HG02840 (cell line): ENCODE measurements at regions not wholly inside any gene's neighbourhood (a gene's known extent, or its start where the extent isn't known, plus 50 kb on each side); places are given as distances from the start of the nearest gene placed in this dataset.

Source experiments
- ATAC-seq: cut with Tn5 transposase; IDR thresholded peaks from one replicate; pipeline ENCODE4 v1.9.1; 2021; ENCODE audit warnings: mild to moderate bottlenecking, moderate library complexity, moderate number of reproducible peaks; ENCODE audit not compliant: unreplicated experiment, low FRiP score

- no peak for ATAC-seq
These were observed 295.3 kb upstream of the SOX5 start for GRCh38 chr12:24244801-24245200.

DNA sequence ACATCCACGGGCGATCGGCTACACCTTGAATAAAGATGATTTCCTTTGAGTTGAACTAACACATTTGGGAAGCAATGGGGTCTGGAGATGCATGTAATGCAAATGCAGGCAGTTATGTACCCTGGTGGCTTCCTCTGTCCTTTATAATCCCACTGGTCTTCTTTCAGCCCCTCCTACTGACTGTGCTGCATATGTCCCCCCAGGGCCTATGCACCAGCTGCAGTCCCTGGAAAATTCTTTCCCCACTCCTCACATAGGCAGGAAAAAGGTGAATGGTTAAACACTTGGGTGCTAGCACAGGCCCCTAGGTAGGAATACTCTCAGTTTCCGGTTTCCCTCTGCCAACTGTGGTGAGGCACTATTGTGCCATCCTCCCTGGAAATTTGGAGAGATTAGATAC is 294.8 kb upstream of the SOX5 start:
- no peak for ATAC-seq

DNA sequence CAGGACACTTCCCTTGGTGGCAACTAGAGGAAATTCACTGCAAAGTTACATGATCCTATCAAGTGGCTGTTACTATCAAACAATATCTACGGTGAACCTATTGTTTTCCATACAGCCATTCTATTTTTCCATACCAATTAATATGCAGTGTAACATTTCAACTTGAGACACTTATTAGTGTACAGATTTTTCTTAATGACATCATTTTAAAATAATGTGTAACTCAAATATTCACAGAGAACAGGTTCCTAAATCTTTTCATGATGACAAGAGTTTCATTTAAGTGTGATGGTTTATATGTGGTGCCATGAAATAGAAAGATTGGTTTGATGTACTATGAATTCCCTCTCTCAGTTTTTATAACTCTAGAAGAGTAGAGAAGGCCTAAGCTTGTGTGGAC is 291.2 kb upstream of the SOX5 start:
- no peak for ATAC-seq

DNA sequence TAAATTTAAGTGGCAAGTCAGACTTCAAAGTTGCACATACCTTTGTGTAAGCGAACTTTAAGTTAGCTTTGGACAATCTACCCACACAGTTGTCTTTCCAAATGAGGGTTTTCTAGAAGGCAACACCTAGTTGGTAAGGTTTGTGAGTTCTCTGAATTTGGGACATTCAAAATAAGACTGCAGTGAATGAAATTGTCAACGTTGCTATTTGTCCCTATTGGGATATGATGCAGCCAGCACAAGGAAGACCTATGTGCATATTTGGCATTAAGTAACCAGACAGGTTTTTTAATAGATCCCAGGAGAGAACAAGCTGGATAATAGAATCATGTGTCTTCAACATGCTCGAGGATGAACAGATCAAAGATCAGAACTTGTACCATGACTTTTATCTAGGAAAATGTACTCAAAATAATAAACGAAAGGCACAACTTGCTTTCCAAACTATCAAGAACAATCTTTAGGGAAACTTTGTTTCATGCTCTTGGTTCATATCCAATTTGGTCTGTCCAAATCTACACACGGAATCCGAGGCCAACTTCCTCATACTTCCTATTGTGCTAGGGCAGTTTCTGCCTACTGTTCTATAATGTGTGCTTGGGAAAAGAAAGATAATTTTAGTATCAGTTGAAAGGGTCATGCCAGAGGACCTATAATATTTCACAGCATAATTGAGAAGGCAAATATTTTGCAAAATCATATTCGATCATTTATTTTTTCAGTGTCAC is 284.2 kb upstream of the SOX5 start:
- ATAC-seq = no peak

DNA sequence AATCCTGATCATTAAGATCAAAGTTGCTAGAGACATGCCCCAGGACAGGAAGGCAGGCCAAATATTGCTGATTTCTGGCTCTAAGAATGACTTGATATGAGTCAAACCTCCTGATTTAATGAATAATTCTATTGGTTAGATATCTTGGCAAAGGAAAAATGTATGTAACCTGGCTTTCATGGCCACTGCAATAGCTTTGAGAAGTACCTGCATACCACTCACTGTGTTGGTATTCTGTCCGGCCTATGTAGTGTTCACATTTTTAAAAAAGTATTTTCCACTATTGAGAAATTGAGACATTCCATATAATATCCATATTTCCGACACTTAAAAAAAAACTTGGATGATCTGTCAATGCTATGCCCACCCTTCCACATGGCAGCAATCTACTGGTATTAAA is 283.1 kb upstream of the SOX5 start:
- ATAC-seq = no peak

- ATAC-seq = peak; percentile 76
These were observed 281.8 kb upstream of the SOX5 start for GRCh38 chr12:24231298-24231697.

DNA sequence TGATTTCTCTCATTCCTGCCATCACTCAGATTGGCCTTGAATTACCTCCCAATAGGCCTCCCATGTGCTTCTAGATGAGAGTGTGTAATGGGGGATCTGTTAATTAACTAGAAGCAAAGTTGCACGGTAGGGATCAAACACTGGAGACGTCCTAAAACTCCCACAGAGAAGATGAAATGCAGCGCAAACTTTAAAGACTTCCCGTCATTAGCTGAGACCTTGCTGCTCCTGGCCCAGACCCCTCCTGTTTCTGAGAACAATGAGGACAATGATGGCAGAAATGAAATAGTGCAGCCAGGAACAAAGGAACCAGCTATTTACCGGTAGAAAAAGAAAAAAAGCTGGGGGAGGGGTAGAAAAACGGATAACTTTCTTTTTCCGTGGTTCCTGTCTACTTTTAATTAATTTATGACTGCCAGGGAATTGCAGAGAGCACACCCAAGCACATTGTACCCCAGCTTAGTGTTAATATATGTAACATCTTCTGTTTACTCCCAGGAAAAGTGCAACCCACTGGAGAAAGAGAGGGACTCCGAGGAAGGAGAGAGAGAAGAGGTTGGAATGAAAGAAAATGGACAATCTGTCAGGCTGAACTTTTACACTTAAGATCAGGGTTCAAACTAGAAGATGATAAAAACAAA is 280.7 kb upstream of the SOX5 start:
- ATAC-seq = no peak

GRCh38 chr12:24229031-24229700 is 279.7 kb upstream of the SOX5 start:
- ATAC-seq = no peak

DNA sequence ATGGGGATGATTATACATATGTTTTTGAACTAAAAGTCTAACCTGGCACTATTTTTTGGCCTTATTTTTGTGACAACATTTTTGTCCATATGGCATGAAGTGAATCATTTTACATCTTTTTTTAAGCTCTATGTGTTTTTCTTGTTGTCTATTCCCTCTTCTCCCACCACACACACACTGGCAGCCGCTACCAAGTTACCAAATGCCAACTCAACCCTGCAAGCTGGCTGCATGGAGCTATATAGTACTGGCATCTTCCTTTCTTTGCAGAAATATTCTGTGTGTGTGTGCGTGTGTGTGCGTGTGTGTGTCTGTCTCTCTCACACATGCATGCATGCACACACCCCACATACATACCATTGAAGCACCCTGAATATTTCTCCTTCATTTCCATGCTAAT is 278.9 kb upstream of the SOX5 start:
- ATAC-seq = no peak

DNA sequence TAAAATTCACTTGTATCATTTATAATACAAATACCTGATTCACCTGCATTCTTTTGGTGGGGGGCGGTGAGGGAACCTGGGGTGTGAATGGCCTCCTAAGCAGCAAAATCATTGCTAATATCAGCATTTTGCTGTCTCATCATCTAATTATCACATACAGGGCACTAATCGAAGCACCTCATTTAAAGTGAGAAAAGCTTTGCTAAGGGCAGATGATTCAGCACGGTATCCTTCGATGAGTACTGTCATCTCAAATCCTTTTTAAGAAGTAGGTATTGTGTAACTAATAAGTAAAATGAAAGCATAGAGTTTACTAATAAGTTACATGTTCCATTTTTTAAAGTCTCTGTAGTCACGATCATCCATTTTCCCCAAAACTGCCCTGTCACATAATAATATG is 278.1 kb upstream of the SOX5 start:
- ATAC-seq = no peak

DNA sequence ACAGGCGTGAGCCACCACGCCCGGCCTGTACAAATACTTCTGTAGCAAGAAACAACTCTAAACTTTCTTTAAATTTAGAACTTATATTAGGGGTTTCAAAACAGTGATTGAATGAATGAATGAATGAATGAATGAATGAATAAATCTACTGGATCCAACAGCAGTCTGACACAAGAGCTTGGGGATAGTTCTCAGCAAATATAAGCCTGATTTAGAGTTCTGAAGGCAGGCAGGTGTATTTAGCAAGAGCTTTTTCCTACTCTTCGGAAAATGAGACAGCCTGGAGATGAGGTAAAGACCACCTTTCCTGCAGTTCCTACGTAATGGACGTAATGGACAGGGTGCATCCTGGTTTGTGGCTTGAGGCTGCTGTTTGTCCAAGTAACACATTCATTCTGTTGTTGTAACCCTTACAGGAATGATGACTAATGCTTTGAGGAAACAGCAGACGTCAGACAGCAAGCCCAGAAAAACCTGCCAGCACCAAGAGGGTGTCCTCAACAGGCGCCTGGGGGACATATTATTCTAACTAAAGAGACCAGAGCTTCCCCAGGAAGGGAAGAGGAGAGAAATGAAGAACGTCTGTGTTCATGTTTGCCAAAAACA is 277.4 kb upstream of the SOX5 start:
- no peak for ATAC-seq

DNA sequence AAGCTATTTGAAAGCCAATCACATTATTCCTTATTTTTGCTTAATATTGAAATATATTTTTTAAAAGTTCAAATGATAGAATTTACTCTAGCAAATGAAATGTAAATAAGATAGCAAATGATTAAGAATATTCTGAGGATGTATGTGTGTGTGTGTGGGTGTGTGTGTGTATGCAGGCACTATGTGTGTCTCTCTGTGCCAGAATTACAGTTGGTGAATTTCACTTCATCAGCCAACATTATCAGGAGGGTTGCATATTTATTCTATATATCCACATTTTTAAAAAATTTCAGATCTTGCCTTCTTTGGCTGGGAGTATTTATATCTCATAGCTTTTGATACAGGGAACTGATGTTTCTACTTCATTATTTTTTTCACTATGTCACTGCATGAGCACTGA is 274.9 kb upstream of the SOX5 start:
- no peak for ATAC-seq

DNA sequence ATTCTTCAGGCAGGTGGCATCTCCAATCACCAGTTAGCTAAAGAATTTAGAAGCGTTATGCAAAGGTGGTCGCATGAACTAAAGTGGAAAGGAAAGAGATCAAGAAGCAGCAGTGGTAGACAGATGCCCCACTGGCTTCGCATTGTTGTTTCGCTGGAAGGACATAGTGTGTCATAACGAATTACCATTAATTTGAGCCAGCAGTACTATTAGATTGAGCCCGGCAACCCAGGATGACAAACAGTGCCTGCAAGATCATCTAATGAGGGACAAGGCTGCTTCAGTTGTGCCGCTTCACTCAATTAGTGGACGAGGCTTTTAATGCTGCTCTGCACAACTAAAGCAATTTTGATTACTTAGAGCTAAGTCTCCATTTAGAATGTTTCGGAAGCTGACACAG is 274.5 kb upstream of the SOX5 start:
- ATAC-seq = no peak

DNA sequence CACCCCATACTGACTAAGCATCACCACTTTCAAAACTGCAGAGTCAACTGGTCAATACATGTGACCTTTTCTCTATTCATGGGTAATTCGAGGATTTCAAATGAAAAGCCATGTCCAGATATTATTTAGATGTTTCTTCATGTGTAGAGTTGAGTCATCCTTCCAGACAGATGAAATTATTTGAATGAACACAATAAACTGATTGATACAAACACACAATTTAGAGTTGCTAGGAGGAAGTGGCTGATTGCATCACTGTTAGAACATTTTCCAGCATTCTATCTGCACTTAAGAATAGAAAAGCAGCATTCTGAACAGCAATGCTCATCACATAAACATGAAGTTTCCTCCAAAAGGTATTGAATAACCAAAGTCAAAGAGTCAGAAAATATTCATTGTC is 273.5 kb upstream of the SOX5 start:
- ATAC-seq = no peak

- no peak for ATAC-seq
These were observed 263.0 kb upstream of the SOX5 start for GRCh38 chr12:24212496-24212895.

DNA sequence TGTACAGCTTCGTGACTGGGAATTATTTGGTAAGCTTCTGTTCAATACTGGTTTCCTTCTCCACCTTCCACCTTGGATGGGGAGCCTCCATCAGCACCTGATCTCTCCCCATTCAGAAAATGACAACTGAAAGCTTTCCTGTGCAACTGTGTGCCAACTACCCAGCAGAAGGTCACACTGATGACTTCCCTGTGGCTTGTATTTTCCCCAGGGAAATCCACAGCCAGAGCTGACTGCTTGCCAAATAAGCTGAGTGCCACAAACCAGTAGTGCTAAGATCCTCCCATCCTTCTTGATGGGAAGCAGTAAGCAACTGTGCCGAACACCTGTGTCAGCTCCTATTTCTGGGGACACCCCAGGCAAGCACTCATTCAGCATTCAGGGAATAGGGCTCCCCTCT is 257.2 kb upstream of the SOX5 start:
- ATAC-seq = no peak

DNA sequence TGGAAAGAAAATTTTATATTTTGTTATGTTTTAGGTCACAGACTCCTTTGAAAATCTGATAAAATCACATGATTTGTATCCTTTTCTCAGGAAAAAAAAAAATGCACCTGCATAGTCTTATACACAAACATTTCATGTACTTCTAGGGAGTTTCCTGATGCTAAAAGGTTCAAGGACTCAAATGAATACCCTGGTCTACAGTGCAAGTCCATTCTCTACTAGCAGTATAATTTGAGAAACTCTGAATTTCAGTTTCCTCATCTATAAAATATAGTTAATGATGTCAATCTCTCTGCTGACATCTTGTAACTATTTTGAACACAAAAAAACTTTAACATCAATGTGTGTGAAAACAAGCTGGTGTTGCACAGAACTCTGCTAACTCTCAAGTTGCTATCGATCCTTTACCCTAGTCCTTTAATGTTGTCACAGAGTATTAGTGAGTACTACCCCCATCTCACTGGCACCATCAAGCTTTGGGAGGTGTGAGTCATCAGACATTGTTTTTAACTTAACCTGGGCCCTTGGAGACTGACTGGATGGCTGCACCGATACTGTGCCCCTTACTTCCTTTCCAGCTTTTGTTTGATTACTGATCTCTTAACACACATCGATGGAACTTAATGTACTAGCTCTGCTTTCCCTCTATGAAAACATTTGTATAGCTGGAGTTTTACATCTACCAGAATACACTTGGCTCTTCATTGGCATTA is 251.9 kb upstream of the SOX5 start:
- ATAC-seq = peak; percentile 48

GRCh38 chr12:24200010-24200409 is 250.5 kb upstream of the SOX5 start:
- ATAC-seq = no peak

- ATAC-seq = no peak
These were observed 249.6 kb upstream of the SOX5 start for GRCh38 chr12:24198936-24199671.

DNA sequence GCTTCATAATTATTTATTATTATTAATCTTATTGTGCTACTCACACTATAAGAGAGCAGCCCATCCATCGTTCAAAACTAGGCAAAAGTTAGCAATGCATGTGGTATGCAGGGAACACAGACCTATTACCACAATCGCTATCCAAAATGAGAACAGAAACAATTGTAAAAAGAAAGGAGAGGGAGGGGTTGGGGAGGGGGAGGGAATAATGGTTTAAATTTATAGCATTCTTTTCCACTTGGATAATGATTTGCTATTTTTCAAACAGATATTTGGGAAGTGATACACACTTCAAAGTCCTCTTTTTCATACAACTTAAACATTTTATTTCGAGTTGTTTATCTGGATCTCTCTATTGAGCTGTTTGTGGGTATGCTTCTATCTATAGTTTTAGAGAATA is 248.6 kb upstream of the SOX5 start:
- no peak for ATAC-seq
